ENCODE measurements at regions not wholly inside any gene's neighbourhood (a gene's known extent, or its start where the extent isn't known, plus 50 kb on each side); places are given as distances from the start of the nearest gene placed in this dataset.

DNA sequence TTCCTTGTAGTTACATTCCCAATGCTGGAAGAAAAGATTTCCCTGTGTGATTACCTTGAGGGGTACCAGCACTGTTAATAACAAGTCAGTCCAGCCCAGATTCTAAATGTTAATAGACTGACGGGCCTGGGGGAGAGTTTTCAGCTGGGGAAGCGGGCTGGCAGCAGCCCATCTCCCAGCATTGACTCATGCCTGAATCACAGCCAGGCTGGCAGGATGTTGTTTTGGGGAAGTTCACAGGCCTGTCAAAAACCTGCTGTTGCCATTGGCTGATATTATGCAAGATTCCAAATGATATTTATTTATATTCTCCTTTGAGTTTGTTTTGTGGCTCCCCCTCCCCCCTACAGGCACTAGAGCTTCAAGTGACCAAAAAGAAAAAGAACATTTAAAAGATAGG lies 213.9 kb upstream of the CNR1 start:
- H3K4me1 ChIP-seq (ENCODE audit: control insufficient read depth, insufficient read depth, low read length) = peaks cover 47% of the 10 kb centered on the region

DNA sequence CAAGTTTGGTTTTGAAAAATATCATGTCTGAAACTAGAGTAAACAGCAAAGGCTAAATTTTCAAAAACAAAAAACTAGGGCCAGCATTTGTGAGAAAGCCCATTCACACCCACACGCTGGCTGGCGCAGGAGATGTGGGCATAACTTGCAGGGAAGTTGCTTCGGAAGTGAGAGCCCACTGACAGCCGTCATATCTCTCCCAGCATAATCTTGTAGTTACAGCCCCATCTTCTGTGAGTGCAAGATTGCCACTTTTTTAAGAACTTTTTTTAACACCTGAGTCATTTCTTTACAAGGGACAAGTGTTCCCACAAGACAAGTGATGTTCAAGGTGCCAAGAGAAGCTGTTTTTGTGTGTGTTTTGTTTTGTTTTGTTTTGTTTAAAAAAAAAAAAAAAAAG lies 212.5 kb upstream of the CNR1 start:
- no peaks in the 10 kb centered on the region for H3K36me3 ChIP-seq (ENCODE audit: insufficient read depth, low read length)
- peaks cover 12% of the 10 kb centered on the region for H3K27me3 ChIP-seq (ENCODE audit: control insufficient read depth, insufficient read depth, low read length)
- H3K4me3 ChIP-seq (ENCODE audit: low read length) = no peak overlapping the region
- H3K9me3 ChIP-seq (replicated peaks; ENCODE audit: low read length) = no peaks in the 10 kb centered on the region
- H3K4me1 ChIP-seq (ENCODE audit: control insufficient read depth, insufficient read depth, low read length) = peaks cover 47% of the 10 kb centered on the region
- no peak overlapping the region for H3K4me2 ChIP-seq (ENCODE audit: low read length)
- no peak overlapping the region for H3K9ac ChIP-seq (ENCODE audit: low read depth, low read length)

More for the DNA sequence above, 213.9 kb upstream of the CNR1 start:
- no peaks in the 10 kb centered on the region for H3K36me3 ChIP-seq (ENCODE audit: insufficient read depth, low read length)
- H3K4me2 ChIP-seq (ENCODE audit: low read length) = peak overlapping the region; percentile 77
- H3K9ac ChIP-seq (ENCODE audit: low read depth, low read length) = peak overlapping the region; percentile 42
- H3K27me3 ChIP-seq (ENCODE audit: control insufficient read depth, insufficient read depth, low read length) = peaks cover 12% of the 10 kb centered on the region
- peak overlapping the region; percentile 37 for H3K4me3 ChIP-seq (ENCODE audit: low read length)
- no peaks in the 10 kb centered on the region for H3K9me3 ChIP-seq (replicated peaks; ENCODE audit: low read length)

GRCh38 chr6:88377976-88378568 lies 211.9 kb upstream of the CNR1 start:
- Histone ChIP-seq H3K9ac (ENCODE audit: low read depth, low read length) (no peak overlapping the region), H3K9me3 (replicated peaks; ENCODE audit: low read length) (no peaks in the 10 kb centered on the region), H3K27me3 (ENCODE audit: control insufficient read depth, insufficient read depth, low read length) (peaks cover 12% of the 10 kb centered on the region), H3K36me3 (ENCODE audit: insufficient read depth, low read length) (no peaks in the 10 kb centered on the region), H3K4me1 (ENCODE audit: control insufficient read depth, insufficient read depth, low read length) (peaks cover 47% of the 10 kb centered on the region), H3K4me2 (ENCODE audit: low read length) (no peak overlapping the region), H3K4me3 (ENCODE audit: low read length) (no peak overlapping the region)

- Histone ChIP-seq H3K36me3 (ENCODE audit: insufficient read depth, low read length) (no peaks in the 10 kb centered on the region), H3K4me3 (ENCODE audit: low read length) (no peak overlapping the region), H3K9ac (ENCODE audit: low read depth, low read length) (peak overlapping the region; percentile 26), H3K4me2 (ENCODE audit: low read length) (peak overlapping the region; percentile 35), H3K9me3 (replicated peaks; ENCODE audit: low read length) (no peaks in the 10 kb centered on the region), H3K27me3 (ENCODE audit: control insufficient read depth, insufficient read depth, low read length) (peaks cover 20% of the 10 kb centered on the region), H3K4me1 (ENCODE audit: control insufficient read depth, insufficient read depth, low read length) (peaks cover 47% of the 10 kb centered on the region)
These were observed 210.7 kb upstream of the CNR1 start for GRCh38 chr6:88376768-88377387.

DNA sequence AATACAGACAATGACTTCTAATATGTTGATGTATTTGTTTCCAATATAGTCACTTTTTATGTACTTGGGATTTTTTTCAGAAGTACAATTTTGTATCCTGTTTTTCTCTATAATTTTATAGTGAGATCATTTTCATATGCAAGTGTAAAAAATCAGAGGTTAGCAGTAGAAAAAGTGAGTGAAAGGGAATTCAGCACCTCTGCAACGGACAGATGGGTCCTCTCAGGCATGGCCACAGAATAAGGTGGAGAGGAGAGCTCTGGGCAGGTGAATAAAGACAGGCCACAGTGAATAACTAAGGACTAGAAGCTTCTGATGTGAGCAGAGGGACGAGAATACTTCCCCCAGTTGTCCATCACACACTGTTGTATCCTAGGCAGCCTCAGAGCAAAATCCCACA lies 210.1 kb upstream of the CNR1 start:
- Histone ChIP-seq H3K4me3 (ENCODE audit: low read length) (no peak overlapping the region), H3K27me3 (ENCODE audit: control insufficient read depth, insufficient read depth, low read length) (peaks cover 26% of the 10 kb centered on the region), H3K9ac (ENCODE audit: low read depth, low read length) (peak overlapping the region; percentile 26), H3K4me2 (ENCODE audit: low read length) (peak overlapping the region; percentile 35), H3K4me1 (ENCODE audit: control insufficient read depth, insufficient read depth, low read length) (peaks cover 45% of the 10 kb centered on the region), H3K9me3 (replicated peaks; ENCODE audit: low read length) (no peaks in the 10 kb centered on the region), H3K36me3 (ENCODE audit: insufficient read depth, low read length) (no peaks in the 10 kb centered on the region)

DNA sequence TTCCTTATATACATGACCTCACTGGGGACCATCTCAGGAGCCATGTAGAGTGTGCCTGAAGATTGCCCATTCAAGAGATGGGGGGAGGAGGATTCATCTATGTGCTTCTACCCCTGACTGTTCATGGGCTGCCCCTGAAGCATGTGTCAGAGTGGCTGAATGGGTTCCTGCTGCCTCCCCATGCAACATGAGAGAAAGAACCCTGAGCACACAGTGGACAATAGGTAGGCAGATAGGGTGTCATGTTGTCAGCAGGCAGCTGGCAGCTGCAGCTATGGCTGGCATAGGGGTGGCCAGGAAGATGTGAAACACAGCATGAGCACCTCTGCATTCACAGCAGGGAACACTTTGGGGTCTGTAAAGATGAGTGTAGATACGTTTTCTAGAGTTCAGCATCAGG lies 208.4 kb upstream of the CNR1 start:
- Histone ChIP-seq H3K27me3 (ENCODE audit: control insufficient read depth, insufficient read depth, low read length) (peaks cover 26% of the 10 kb centered on the region), H3K36me3 (ENCODE audit: insufficient read depth, low read length) (no peaks in the 10 kb centered on the region), H3K4me2 (ENCODE audit: low read length) (no peak overlapping the region), H3K4me3 (ENCODE audit: low read length) (no peak overlapping the region), H3K9me3 (replicated peaks; ENCODE audit: low read length) (no peaks in the 10 kb centered on the region), H3K4me1 (ENCODE audit: control insufficient read depth, insufficient read depth, low read length) (peaks cover 30% of the 10 kb centered on the region), H3K9ac (ENCODE audit: low read depth, low read length) (no peak overlapping the region)

- Histone ChIP-seq H3K4me1 (ENCODE audit: control insufficient read depth, insufficient read depth, low read length) (peaks cover 35% of the 10 kb centered on the region), H3K9ac (ENCODE audit: low read depth, low read length) (no peak overlapping the region), H3K9me3 (replicated peaks; ENCODE audit: low read length) (no peaks in the 10 kb centered on the region), H3K4me3 (ENCODE audit: low read length) (no peak overlapping the region), H3K27me3 (ENCODE audit: control insufficient read depth, insufficient read depth, low read length) (peaks cover 17% of the 10 kb centered on the region), H3K4me2 (ENCODE audit: low read length) (no peak overlapping the region), H3K36me3 (ENCODE audit: insufficient read depth, low read length) (no peaks in the 10 kb centered on the region)
These were observed 205.3 kb upstream of the CNR1 start for GRCh38 chr6:88371480-88371879.

DNA sequence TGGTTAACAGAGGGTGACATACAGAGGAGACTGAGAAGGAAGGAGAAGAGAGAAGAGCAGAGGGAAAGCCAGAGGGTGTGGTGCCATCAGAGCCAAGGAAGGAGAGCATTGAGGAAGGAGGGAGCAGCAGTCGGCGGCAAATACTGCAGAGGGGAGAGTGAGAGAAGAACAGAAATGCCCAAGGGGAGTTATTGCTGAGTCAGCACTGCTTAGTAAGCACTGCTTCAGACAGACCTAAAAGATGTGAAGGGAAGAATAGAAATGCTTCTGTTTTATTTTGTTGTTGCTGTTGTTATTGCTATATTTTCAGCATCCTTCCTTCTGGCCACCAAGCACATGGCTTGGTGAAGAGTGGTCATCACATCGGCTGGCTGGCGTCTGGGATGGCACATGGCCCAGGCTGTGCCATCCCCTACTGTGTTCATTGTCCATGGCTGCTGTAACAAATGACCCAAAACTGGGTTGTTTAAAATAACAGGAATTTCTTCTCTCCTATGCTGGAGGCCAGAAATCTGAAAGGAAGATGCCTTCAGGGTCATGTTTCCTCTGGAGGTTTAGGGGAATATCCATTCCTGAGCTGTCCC lies 204.1 kb upstream of the CNR1 start:
- H3K36me3 ChIP-seq (ENCODE audit: insufficient read depth, low read length) = no peaks in the 10 kb centered on the region
- H3K9me3 ChIP-seq (replicated peaks; ENCODE audit: low read length) = no peaks in the 10 kb centered on the region
- peaks cover 43% of the 10 kb centered on the region for H3K4me1 ChIP-seq (ENCODE audit: control insufficient read depth, insufficient read depth, low read length)
- H3K4me3 ChIP-seq (ENCODE audit: low read length) = no peak overlapping the region
- no peak overlapping the region for H3K4me2 ChIP-seq (ENCODE audit: low read length)
- no peak overlapping the region for H3K9ac ChIP-seq (ENCODE audit: low read depth, low read length)
- peaks cover 14% of the 10 kb centered on the region for H3K27me3 ChIP-seq (ENCODE audit: control insufficient read depth, insufficient read depth, low read length)

DNA sequence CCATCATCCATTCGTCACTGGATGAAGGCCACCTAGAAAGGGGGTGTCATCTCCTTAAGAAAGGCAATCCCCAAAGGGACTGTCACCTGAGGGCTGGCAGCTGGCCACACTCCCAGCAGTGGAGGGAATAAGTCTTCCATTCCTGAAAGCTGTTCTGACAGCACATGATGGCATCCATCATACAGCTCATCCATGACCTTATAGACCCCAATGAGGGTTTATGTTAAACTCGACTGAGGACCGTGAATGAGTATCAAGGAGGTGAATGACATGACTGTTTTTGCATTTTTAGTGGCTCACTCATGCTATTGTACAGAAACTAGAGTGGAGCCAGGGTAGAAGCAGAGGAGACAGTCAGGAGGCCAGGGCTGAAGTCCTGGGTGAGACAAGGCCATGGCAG lies 203.1 kb upstream of the CNR1 start:
- Histone ChIP-seq H3K9ac (ENCODE audit: low read depth, low read length) (no peak overlapping the region), H3K4me1 (ENCODE audit: control insufficient read depth, insufficient read depth, low read length) (peaks cover 50% of the 10 kb centered on the region), H3K27me3 (ENCODE audit: control insufficient read depth, insufficient read depth, low read length) (peaks cover 13% of the 10 kb centered on the region), H3K4me2 (ENCODE audit: low read length) (no peak overlapping the region), H3K36me3 (ENCODE audit: insufficient read depth, low read length) (no peaks in the 10 kb centered on the region), H3K4me3 (ENCODE audit: low read length) (no peak overlapping the region), H3K9me3 (replicated peaks; ENCODE audit: low read length) (no peaks in the 10 kb centered on the region)

- Histone ChIP-seq H3K4me1 (ENCODE audit: control insufficient read depth, insufficient read depth, low read length) (peaks cover 50% of the 10 kb centered on the region), H3K9me3 (replicated peaks; ENCODE audit: low read length) (no peaks in the 10 kb centered on the region), H3K36me3 (ENCODE audit: insufficient read depth, low read length) (no peaks in the 10 kb centered on the region), H3K4me3 (ENCODE audit: low read length) (no peak overlapping the region), H3K4me2 (ENCODE audit: low read length) (peak overlapping the region; percentile 40), H3K9ac (ENCODE audit: low read depth, low read length) (peak overlapping the region; percentile 50), H3K27me3 (ENCODE audit: control insufficient read depth, insufficient read depth, low read length) (peaks cover 13% of the 10 kb centered on the region)
These were observed 202.1 kb upstream of the CNR1 start for GRCh38 chr6:88368071-88368787.

- H3K4me1 ChIP-seq (ENCODE audit: control insufficient read depth, insufficient read depth, low read length) = peaks cover 50% of the 10 kb centered on the region
- H3K4me3 ChIP-seq (ENCODE audit: low read length) = no peak overlapping the region
- H3K36me3 ChIP-seq (ENCODE audit: insufficient read depth, low read length) = no peaks in the 10 kb centered on the region
- H3K4me2 ChIP-seq (ENCODE audit: low read length) = no peak overlapping the region
- H3K9me3 ChIP-seq (replicated peaks; ENCODE audit: low read length) = no peaks in the 10 kb centered on the region
- peak overlapping the region; percentile 50 for H3K9ac ChIP-seq (ENCODE audit: low read depth, low read length)
- peaks cover 8% of the 10 kb centered on the region for H3K27me3 ChIP-seq (ENCODE audit: control insufficient read depth, insufficient read depth, low read length)
These were observed 201.1 kb upstream of the CNR1 start for GRCh38 chr6:88367248-88367647.
